ENCODE measurements at regions not wholly inside any gene's neighbourhood (a gene's known extent, or its start where the extent isn't known, plus 50 kb on each side); places are given as distances from the start of the nearest gene placed in this dataset.
A peak's percentile ranks its signal among the peaks of the same experiment; 100 is the strongest.

DNA sequence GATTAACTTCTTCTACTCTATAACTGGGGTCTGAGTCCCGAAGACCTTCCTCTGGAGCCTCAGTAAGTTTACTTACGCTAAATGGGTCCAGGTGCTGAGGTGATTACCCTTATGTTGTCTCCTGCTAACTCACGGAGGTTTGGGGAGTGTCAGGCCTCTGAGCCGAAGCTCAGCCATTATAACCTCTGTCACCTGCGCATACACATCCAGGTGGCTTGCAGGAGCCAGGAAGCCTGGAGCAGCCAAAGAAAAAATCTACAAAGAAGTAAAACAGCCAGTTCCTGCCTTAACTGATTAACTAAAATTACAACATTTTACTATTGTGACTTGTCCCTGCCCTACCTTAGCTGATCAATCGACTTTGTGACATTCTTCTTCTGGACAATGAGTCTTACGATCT, 350.7 kb downstream of the GLRX3 start:
- no peak for DNase-seq (ENCODE audit: low spot score)

GRCh38 chr10:130487566-130487965, 351.4 kb downstream of the GLRX3 start:
- no peak for DNase-seq (ENCODE audit: low spot score)

DNA sequence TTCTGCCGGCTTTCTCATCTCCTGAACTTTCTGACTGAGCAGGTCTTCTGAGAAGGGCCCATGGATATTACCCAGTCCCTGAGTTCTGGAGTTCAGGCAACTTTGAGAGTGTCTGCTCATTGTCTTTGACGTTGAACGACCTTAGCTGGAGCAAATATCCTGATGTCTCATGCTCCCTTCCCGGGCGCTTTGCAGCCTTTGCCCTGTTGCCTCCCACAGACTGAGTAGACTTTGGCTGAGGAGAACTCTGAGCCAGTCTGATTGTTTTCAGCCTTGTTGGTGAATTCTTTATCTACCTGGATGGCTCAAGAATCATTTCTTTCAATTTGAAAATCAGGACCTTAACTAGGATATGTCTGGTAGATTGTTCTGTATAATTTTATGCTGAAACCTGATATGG, 353.7 kb downstream of the GLRX3 start:
- no peak for DNase-seq (ENCODE audit: low spot score)

DNA sequence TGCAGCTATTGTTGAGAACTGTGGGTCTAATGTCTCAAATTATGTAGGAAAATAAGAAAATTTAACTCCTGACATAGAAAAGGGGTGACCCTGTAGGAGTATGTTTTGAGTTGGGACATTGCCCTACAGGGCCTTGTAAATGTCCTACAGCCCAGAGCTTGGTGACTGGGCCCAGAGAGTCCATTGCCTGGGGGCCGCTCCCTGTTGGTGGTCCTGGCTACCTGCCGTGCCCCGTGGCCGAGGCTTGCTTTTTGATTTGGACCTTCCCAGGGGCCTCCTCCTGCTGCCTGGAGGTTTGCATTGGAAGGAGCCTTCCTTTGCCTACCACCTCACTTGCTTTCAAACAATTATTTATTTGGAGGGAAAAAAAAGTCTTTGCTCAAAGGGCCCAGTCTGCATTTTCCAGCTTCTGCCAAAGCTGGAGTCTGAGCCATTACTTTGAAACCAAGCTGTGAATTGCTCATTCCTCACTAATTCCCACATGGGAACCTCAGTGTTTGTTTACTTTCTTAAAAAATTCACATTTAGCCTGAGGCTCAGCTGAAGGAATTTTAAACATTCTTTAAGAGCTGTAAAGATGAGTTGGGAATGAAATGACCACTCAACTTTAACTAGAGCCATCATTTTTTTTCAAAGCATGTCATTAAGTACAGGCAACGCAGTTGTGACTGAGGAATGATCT, 355.0 kb downstream of the GLRX3 start:
- no peak for DNase-seq (ENCODE audit: low spot score)

GRCh38 chr10:130491693-130492050, 355.5 kb downstream of the GLRX3 start:
- peak; percentile 12 for DNase-seq (ENCODE audit: low spot score)

- no peak for DNase-seq (ENCODE audit: low spot score)
Observed at GRCh38 chr10:130492266-130492934, 356.2 kb downstream of the GLRX3 start.

DNA sequence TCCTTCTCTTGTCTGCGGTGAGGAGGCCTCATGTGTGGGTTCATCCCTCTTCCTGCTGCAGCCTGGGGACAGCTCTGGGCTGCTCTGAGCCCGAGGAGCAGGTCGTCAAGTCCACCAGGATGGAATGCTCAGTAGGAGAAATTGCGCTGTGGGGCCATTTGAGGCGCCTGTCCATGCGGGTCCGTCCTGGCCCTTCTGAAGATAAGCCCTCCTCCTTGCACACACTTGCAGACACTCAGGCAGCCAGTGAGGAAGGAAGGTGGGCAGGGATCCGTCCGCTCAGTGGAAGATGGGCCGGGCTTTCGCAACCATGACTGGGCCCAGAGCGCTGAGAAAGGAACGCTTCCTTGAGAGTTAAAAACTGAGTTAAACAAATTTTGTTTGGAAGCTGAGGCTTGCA, 356.8 kb downstream of the GLRX3 start:
- DNase-seq (ENCODE audit: low spot score), result no peak

DNA sequence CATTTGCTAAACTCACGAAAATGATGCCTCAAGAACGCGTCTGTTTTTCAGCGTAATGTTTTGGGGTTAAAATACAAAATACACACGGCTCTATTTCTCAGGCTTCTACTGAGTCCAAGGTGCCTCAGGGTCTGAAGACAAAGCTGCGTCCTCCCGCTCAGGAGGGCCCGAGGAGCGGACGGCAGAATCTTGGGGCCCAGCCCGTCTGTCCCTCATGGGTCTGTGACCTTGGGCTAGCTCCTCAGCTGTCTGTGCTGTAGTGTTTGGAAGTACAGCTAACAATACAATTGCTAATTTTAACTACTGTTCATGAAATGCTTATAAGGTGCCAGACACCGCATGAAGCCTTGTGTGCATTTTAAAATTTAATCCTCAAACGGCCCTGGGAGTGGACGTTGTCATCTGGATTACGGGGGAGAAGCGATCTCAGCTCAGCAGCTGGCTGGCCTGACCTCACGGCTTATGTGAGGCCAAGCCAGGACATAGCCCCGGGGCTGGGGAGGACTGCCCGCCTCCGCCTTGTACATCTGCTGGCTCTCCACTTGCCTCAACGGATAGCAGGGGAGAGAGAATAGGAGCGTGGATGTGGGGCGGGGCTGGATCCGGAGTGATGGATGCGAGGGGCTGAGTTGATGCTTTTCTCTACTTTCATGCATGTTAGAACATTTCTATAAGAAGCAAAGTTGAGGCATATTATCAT, 357.4 kb downstream of the GLRX3 start:
- DNase-seq (ENCODE audit: low spot score), result no peak

DNA sequence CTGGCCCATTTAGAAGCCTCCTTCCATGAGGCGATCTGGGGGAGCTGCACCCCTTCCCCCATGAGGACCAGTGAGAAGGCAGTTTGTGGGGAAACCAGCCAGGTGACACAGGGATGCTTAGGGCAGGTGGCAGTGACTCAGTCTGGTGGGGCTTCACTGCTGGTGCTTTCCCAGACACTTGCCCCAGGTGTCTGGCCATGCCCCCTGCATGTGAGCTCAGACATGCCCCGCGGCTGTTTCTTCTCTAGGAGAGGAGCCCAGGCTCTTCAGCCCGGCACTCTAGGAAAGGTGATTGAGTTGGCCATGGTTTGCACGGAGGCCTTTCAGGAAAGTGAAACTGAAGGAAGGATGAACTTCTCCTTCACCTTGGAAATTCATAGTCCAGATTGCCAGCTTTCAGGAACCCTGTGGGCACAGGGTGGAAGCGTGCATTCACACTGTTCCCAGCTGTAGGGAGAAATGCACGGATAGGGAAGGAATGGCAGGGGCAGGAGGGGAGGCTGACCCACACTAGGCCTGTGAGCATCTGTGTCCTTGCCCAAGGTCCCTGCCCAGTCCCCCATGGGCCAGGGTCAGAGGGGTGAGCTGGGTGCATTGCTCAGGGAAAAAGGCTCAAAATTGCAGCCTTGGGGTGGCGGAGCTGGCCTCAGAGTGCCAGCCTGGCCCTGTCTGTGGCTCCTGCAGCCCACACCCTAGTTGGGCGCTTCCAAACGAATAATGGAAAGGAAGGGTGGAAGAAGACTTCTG, 359.1 kb downstream of the GLRX3 start:
- DNase-seq (ENCODE audit: low spot score), result no peak

DNA sequence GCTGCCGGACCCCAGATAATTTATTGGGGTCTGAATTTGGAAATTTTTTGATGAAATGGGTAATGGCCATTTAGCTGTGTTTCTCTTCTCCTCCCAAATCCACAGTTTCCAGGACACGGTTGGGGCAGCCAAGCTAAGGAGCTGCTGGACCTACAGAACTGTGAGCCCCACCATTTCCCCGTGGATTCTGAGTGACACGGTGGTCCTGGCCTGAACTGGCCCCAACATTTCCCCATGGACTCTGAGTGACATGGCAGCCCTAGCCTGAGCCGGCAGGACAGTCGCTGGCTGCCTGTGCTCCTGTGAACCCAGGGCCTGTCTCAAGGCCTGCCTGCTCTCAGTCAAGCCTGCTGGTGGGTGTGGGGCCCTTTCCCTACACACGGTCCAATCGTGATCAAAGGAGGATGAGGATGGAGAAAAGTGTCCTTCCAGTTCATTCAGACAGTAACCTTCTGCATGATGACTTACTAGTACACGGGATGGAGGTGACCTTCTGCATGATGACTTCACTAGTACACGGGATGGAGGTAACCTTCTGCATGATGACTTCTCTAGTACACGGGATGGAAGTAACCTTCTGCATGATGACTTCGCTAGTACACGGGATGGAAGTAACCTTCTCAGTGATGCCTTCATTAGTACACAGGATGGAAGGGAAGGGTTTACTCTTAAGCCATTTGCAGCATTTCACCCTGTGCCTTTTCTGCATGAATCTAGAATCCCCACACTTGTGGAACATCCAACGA, 359.9 kb downstream of the GLRX3 start:
- DNase-seq (ENCODE audit: low spot score), result no peak

GRCh38 chr10:130497056-130498010, 361.1 kb downstream of the GLRX3 start:
- DNase-seq (ENCODE audit: low spot score), result no peak

DNA sequence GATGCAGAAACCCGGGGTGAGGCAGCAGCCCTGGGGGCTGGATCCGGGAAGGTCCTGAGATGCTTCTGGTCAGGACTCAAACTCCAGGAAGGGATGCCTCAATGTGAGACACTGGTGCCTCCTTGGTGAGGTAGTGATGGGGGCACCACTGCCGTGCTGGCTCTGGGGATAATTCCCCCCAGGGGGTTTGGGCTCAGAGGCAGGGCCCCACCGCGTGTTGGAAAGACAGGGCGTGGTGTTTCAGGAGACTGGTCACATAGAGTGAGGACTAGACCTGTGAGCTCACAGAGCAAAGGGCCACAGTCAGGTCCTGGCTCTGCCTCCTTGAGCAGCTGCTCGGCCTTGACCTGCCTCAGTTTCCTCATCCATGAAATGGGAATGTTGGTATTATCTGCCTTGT, 361.9 kb downstream of the GLRX3 start:
- DNase-seq (ENCODE audit: low spot score), result no peak

DNA sequence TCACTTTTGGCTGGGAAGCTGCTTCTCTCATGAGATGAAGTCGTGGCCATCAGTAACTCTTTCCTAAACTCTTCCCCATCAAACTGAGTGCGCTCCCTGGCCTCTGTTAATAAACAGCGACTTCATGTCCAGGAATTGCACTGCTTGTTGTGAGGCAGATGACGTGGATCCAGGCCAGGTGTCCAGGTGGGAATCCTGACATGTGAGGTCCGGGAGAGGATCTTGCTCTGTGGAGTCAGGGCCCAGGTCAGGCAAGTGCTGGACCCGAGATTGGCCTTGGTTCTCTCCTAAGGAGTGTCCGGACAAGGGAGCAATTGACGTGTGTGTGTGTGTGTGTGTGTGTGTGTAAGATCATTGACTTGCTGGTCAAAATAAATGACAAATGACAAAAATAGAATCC, 362.7 kb downstream of the GLRX3 start:
- no peak for DNase-seq (ENCODE audit: low spot score)

GRCh38 chr10:130499541-130499940, 363.4 kb downstream of the GLRX3 start:
- no peak for DNase-seq (ENCODE audit: low spot score)

GRCh38 chr10:130500261-130501000, 364.2 kb downstream of the GLRX3 start:
- no peak for DNase-seq (ENCODE audit: low spot score)

- no peak for DNase-seq (ENCODE audit: low spot score)
Observed at GRCh38 chr10:130507461-130507860, 371.3 kb downstream of the GLRX3 start.

DNA sequence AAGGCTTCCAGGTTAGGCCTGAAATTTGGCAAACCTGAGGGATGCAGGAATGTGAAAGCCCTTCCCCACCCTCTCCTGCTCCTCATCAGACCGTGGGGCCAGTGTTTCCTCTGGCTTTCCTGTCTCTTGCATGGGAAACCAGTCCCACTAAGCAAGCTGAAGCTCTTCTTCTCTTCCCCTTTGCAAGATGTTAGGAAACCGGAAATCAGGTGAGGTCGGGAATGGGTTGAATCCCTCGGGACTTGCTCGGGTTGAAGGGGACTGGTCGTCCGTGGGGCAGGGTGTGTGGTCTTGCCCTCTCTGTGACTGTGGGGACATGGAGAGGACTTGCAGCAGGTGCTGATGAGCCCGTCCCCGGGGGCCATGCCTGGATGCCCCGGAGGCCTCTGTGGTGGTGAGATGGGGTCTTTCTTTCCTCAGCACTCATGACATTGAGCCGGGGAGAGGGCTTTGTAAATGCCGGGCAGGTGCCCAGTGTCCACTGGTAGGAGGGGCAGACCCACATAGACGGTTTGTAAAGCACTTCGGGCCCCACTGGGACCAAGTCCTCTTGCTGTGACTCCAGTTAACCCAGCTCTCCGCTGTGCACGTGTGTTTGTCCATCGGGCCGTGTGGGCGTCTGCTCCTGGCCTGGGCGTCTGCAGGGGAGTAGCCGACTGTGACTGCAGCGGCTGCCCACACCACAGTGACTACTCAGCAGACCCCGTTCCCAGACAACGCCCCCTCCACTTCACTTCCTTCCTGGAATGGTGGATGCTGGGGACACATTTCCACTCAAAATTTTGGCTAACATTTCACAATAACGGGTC, 373.9 kb downstream of the GLRX3 start:
- no peak for DNase-seq (ENCODE audit: low spot score)

DNA sequence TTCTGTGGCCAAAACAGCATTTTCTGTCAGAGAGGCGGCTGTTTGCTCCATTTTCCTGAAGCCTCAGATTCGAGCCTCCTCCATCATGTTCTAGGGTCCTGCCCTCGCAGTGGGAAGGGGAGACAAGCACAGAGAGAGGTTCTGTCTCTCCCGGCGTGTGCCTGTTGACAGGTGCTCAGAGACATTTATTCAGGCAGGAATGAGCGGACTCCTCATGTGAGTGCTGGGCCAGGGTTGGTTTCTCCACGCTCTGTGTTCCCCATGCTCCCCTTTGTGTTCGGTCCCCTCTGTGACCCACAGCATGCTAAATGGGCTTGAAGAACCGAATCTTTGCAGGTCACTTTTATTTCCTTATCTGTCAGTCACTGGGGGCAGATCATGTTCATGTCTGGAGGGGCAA, 374.6 kb downstream of the GLRX3 start:
- no peak for DNase-seq (ENCODE audit: low spot score)

GRCh38 chr10:130511766-130512165, 375.6 kb downstream of the GLRX3 start:
- DNase-seq (ENCODE audit: low spot score), result no peak

Measured in cerebellar cortex (tissue), 1 donor.